Left renal pelvis (tissue), 4 donors: ENCODE measurements at regions not wholly inside any gene's neighbourhood (a gene's known extent, or its start where the extent isn't known, plus 50 kb on each side); places are given as distances from the start of the nearest gene placed in this dataset.

Source experiments
- DNase-seq, 4 donors: peaks; one replicate each; pipeline ENCODE4 v3.0.0-alpha.2; 2013; ENCODE audit warnings: low read depth in 4 of 4, low spot score in 3 of 4

GRCh38 chrX:15985937-15986336 lies 131.3 kb upstream of the AP1S2 start:
- DNase-seq = no peak

- DNase-seq = no peak
These were observed 128.4 kb upstream of the AP1S2 start for GRCh38 chrX:15983034-15983433.

- no peak for DNase-seq
These were observed 123.0 kb upstream of the AP1S2 start for GRCh38 chrX:15977644-15978043.

GRCh38 chrX:15976396-15976795 lies 121.8 kb upstream of the AP1S2 start:
- DNase-seq = no peak

GRCh38 chrX:15973946-15974345 lies 119.3 kb upstream of the AP1S2 start:
- DNase-seq = no peak

GRCh38 chrX:15973299-15973698 lies 118.7 kb upstream of the AP1S2 start:
- no peak for DNase-seq

GRCh38 chrX:15971696-15972095 lies 117.1 kb upstream of the AP1S2 start:
- DNase-seq = no peak

- no peak for DNase-seq
These were observed 109.2 kb upstream of the AP1S2 start for GRCh38 chrX:15963858-15964257.

GRCh38 chrX:15960237-15960636 lies 105.6 kb upstream of the AP1S2 start:
- no peak for DNase-seq

- no peak for DNase-seq
These were observed 102.1 kb upstream of the AP1S2 start for GRCh38 chrX:15956681-15957080.

- DNase-seq = no peak
These were observed 99.2 kb upstream of the AP1S2 start for GRCh38 chrX:15953801-15954200.

GRCh38 chrX:15952212-15952611 lies 97.6 kb upstream of the AP1S2 start:
- no peak for DNase-seq

- DNase-seq = no peak
These were observed 93.7 kb upstream of the AP1S2 start for GRCh38 chrX:15948318-15948660.

GRCh38 chrX:15947648-15948317 lies 93.2 kb upstream of the AP1S2 start:
- no peak for DNase-seq

- DNase-seq = no peak
These were observed 92.4 kb upstream of the AP1S2 start for GRCh38 chrX:15946783-15947580.

- no peak for DNase-seq
These were observed 88.8 kb upstream of the AP1S2 start for GRCh38 chrX:15943391-15943790.

- no peak for DNase-seq
These were observed 87.7 kb upstream of the AP1S2 start for GRCh38 chrX:15942307-15942706.

GRCh38 chrX:15939737-15940136 lies 85.1 kb upstream of the AP1S2 start:
- DNase-seq = no peak

GRCh38 chrX:15938072-15938471 lies 83.5 kb upstream of the AP1S2 start:
- DNase-seq = no peak

GRCh38 chrX:15931362-15931761 lies 76.7 kb upstream of the AP1S2 start:
- DNase-seq = no peak

GRCh38 chrX:15930585-15930984 lies 76.0 kb upstream of the AP1S2 start:
- peak in 1 of 4 donors; percentile 12 for DNase-seq

GRCh38 chrX:15929194-15929593 lies 74.6 kb upstream of the AP1S2 start:
- no peak for DNase-seq
